ENCODE measurements at regions not wholly inside any gene's neighbourhood (a gene's known extent, or its start where the extent isn't known, plus 50 kb on each side); places are given as distances from the start of the nearest gene placed in this dataset.

GRCh38 chr14:65228436-65228835, 126.1 kb upstream of the MAX start:
- TF ChIP-seq, protein P1, sequence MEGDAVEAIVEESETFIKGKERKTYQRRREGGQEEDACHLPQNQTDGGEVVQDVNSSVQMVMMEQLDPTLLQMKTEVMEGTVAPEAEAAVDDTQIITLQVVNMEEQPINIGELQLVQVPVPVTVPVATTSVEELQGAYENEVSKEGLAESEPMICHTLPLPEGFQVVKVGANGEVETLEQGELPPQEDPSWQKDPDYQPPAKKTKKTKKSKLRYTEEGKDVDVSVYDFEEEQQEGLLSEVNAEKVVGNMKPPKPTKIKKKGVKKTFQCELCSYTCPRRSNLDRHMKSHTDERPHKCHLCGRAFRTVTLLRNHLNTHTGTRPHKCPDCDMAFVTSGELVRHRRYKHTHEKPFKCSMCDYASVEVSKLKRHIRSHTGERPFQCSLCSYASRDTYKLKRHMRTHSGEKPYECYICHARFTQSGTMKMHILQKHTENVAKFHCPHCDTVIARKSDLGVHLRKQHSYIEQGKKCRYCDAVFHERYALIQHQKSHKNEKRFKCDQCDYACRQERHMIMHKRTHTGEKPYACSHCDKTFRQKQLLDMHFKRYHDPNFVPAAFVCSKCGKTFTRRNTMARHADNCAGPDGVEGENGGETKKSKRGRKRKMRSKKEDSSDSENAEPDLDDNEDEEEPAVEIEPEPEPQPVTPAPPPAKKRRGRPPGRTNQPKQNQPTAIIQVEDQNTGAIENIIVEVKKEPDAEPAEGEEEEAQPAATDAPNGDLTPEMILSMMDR (IDR thresholded peaks at IDR 0.05) = no peak
- TF ChIP-seq SIN3A (IDR thresholded peaks at IDR 0.05; ENCODE audit: borderline replicate concordance, insufficient read depth, low read depth, low read length) (no peak), POLR2AphosphoS5 (IDR thresholded peaks at IDR 0.05; ENCODE audit: low read depth, low read length) (no peak), REST (IDR thresholded peaks at IDR 0.05; ENCODE audit: insufficient read depth in 1 of 2, low read depth in 2 of 2, low read length in 1 of 2) (no peak)

Measured in Panc1 (cell line).